Activated B cell treated with CpG ODN at 0.5 μM for 24 hours (primary cell): ENCODE measurements at regions not wholly inside any gene's neighbourhood (a gene's known extent, or its start where the extent isn't known, plus 50 kb on each side); places are given as distances from the start of the nearest gene placed in this dataset.
"Not testable (repeated sequence)": the region's sequence is repeated elsewhere in the genome, so short reads cannot be mapped to it uniquely, and the experiment has no call there.

Source experiments
- ATAC-seq: fragments of 200-7000 bp; cut with Tn5 transposase; one replicate; pipeline ENCODE4 v1.10.0; 2021; ENCODE audit warnings: low read depth, mild to moderate bottlenecking, moderate library complexity
- CTCF ChIA-PET: fragments of 350-600 bp; sonication (Branson Sonifier 250); formaldehyde crosslinking; loops from one replicate; lab custom pipeline; 2021; ENCODE audit warnings: antibody characterized with exemption; lab: Charles Lee
- POLR2A ChIA-PET: fragments of 350-600 bp; sonication (Branson Sonifier 250); formaldehyde crosslinking; loops from one replicate; lab custom pipeline; 2021; ENCODE audit warnings: antibody characterized with exemption; lab: Charles Lee
- DNase-seq: peaks from one replicate; pipeline ENCODE4 v3.0.0; 2022
- H3K27ac Mint-ChIP-seq: one replicate; pipeline ENCODE4 v1.8.0; 2020; ENCODE audit warnings: mixed read lengths
- H3K27me3 Mint-ChIP-seq: one replicate; pipeline ENCODE4 v1.8.0; 2021; ENCODE audit warnings: mixed read lengths
- H3K36me3 Mint-ChIP-seq: one replicate; pipeline ENCODE4 v1.8.0; 2021; ENCODE audit warnings: low read depth, mixed read lengths
- H3K4me1 Mint-ChIP-seq: one replicate; pipeline ENCODE4 v1.8.0; 2021; ENCODE audit warnings: mixed read lengths
- H3K4me3 Mint-ChIP-seq: one replicate; pipeline ENCODE4 v1.8.0; 2020; ENCODE audit warnings: mild to moderate bottlenecking, mixed read lengths
- H3K9me3 Mint-ChIP-seq: one replicate; pipeline ENCODE4 v1.8.0; 2020; ENCODE audit warnings: mixed read lengths
- intact Hi-C: fragments of 100-400 bp; cut with micrococcal nuclease; formaldehyde crosslinking; loops from one replicate; pipeline ENCODE4 v1.15.1; 2024
- TF ChIP-seq, protein P1 (sequence below): fragments of 200-600 bp; IDR thresholded peaks from one replicate; pipeline ENCODE4 v1.8.0; 2022; ENCODE audit warnings: antibody characterized with exemption, mild to moderate bottlenecking

GRCh38 chr17:34423978-34424813, 61.2 kb upstream of the CCL1 start:
- TF ChIP-seq, protein P1, sequence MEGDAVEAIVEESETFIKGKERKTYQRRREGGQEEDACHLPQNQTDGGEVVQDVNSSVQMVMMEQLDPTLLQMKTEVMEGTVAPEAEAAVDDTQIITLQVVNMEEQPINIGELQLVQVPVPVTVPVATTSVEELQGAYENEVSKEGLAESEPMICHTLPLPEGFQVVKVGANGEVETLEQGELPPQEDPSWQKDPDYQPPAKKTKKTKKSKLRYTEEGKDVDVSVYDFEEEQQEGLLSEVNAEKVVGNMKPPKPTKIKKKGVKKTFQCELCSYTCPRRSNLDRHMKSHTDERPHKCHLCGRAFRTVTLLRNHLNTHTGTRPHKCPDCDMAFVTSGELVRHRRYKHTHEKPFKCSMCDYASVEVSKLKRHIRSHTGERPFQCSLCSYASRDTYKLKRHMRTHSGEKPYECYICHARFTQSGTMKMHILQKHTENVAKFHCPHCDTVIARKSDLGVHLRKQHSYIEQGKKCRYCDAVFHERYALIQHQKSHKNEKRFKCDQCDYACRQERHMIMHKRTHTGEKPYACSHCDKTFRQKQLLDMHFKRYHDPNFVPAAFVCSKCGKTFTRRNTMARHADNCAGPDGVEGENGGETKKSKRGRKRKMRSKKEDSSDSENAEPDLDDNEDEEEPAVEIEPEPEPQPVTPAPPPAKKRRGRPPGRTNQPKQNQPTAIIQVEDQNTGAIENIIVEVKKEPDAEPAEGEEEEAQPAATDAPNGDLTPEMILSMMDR: no peak
- Mint-ChIP-seq H3K27me3 (peaks cover 47% of the 10 kb centered on the region), H3K36me3 (no peaks in the 10 kb centered on the region), H3K4me1 (peaks cover 2% of the 10 kb centered on the region), H3K4me3 (no peak overlapping the region), H3K27ac (no peak overlapping the region), H3K9me3 (no peaks in the 10 kb centered on the region)
- ChIA-PET CTCF (no interaction called here), POLR2A (interaction anchor here (0.6 kb wide), 1 partner anchor 124 kb away, joined by 4 read pairs; no protein-coding TSS in a partner anchor)
- intact Hi-C loops: no loop called here
- DNase-seq (no peak), ATAC-seq (no peak)

- ATAC-seq, CTCF ChIA-PET, POLR2A ChIA-PET, intact Hi-C loops, H3K36me3 Mint-ChIP-seq, H3K4me1 Mint-ChIP-seq, H3K27ac Mint-ChIP-seq, DNase-seq, H3K4me3 Mint-ChIP-seq, H3K9me3 Mint-ChIP-seq: not testable (repeated sequence)
- H3K27me3 Mint-ChIP-seq: peaks cover 45% of the 10 kb centered on the region
These were observed 60.3 kb upstream of the CCL1 start for GRCh38 chr17:34423315-34423714.

- ChIA-PET CTCF (interaction anchor here (1.0 to 3.8 kb wide), 12 partner anchors 13 to 1326 kb away, joined by 3 to 34 read pairs (median 6); partner anchors contain the start of genes FNDC8 and RAD51D), POLR2A (no interaction called here)
- H3K4me1 Mint-ChIP-seq: peaks cover 2% of the 10 kb centered on the region
- DNase-seq (no peak), ATAC-seq (no peak)
- peaks cover 31% of the 10 kb centered on the region for H3K27me3 Mint-ChIP-seq
- TF ChIP-seq, protein P1: no peak
- intact Hi-C loops: loop anchor here (1.0 to 2.0 kb wide), 5 partner anchors 217 to 1118 kb away; partner anchors contain the start of genes LIG3 and RAD51D
- H3K27ac Mint-ChIP-seq: no peak overlapping the region
- no peak overlapping the region for H3K4me3 Mint-ChIP-seq
- H3K36me3 Mint-ChIP-seq: no peaks in the 10 kb centered on the region
- H3K9me3 Mint-ChIP-seq: no peaks in the 10 kb centered on the region
These were observed 57.9 kb upstream of the CCL1 start for GRCh38 chr17:34420900-34421299.

DNA sequence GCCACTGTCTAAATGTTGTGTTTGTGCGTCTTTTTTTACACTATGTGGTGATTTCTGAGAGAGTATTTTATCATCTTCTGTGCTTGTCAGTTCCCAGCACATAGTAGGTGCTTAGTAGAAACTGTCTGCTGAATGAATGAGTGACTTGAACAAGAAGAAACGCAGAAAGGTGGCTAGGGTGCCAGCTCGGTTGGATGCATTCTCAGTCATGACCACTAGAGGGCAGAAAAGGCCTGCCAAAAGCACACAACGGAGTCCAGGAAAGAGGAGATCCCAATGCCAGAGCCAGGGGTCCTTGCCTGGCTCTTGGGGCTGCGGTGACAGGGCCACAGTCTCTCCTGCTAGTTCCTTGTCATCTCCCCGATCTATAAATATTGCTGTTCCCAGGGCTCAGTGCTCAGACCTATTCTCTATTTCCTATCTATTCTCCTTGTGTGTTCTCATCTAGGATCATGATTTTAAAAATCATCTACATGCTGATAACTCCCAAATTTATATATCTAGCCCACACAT, 57.3 kb upstream of the CCL1 start:
- POLR2A ChIA-PET: interaction anchor here (0.6 to 1.3 kb wide), 2 partner anchors 561 to 1343 kb away, joined by 3 read pairs; no protein-coding TSS in a partner anchor
- ATAC-seq: peak; percentile 45
- H3K36me3 Mint-ChIP-seq: no peaks in the 10 kb centered on the region

DNA sequence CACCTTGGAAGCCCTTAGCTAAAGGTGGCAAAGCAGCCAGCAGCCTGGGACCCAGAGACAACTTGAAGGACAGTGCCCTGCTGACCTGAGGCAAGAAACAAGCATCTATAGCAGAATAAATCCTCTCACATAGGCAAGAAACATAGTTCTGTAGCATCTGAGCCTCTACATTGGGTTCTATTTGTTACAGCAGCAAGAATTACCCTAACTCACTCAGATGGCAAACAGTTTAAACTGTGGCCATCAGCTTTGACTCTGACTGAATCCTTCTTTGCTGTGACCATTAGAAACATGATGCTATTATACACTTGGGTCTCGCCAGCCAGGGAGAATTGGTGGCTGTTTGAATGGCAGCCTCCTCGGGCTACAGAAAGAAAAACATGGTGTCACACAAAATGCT, 53.1 kb upstream of the CCL1 start:
- H3K4me1 Mint-ChIP-seq: no peaks in the 10 kb centered on the region
- H3K27me3 Mint-ChIP-seq: peaks cover 15% of the 10 kb centered on the region
- ChIA-PET CTCF (no interaction called here), POLR2A (no interaction called here)
- H3K36me3 Mint-ChIP-seq: no peaks in the 10 kb centered on the region
- H3K27ac Mint-ChIP-seq: no peak overlapping the region
- H3K4me3 Mint-ChIP-seq: no peak overlapping the region
- TF ChIP-seq, protein P1: no peak
- no peak for ATAC-seq
- DNase-seq: no peak
- H3K9me3 Mint-ChIP-seq: no peaks in the 10 kb centered on the region
- intact Hi-C loops: no loop called here

More for the DNA sequence above, 57.3 kb upstream of the CCL1 start:
- Mint-ChIP-seq H3K4me3 (no peak overlapping the region), H3K4me1 (peaks cover 2% of the 10 kb centered on the region), H3K9me3 (no peaks in the 10 kb centered on the region), H3K27ac (no peak overlapping the region), H3K27me3 (peaks cover 28% of the 10 kb centered on the region)
- DNase-seq: peak; percentile 34
- intact Hi-C loops: loop anchor here (1.0 to 2.0 kb wide), 5 partner anchors 218 to 1118 kb away; partner anchors contain the start of genes LIG3 and RAD51D
- CTCF ChIA-PET: interaction anchor here (0.6 to 3.8 kb wide), 16 partner anchors 14 to 1327 kb away, joined by 3 to 34 read pairs (median 4); partner anchors contain the start of genes FNDC8, NLE1 and RAD51D
- TF ChIP-seq, protein P1: peak; percentile 99
